CD14-positive monocyte (primary cell): ENCODE measurements at regions not wholly inside any gene's neighbourhood (a gene's known extent, or its start where the extent isn't known, plus 50 kb on each side); places are given as distances from the start of the nearest gene placed in this dataset.

Experiments used
- DNase-seq, 3 donors: peaks; one replicate each; pipeline ENCODE4 v3.0.0-alpha.2; 2011 to 2022
- H2AFZ ChIP-seq: 2 replicates; pipeline ENCODE4 v1.6.0; 2012; ENCODE audit warnings: mild to moderate bottlenecking, low read depth, low read length, inconsistent platforms; ENCODE audit not compliant: insufficient read depth, poor library complexity, severe bottlenecking
- H3K27ac ChIP-seq, 2 donors: 1 replicate in 1 of 2; 2 replicates in 1 of 2; pipeline ENCODE4 v1.5.1; 2012 to 2013; ENCODE audit warnings: low read length in 2 of 2, control low read depth in 1 of 2, inconsistent platforms in 1 of 2, low read depth in 1 of 2, mild to moderate bottlenecking in 1 of 2
- H3K27me3 ChIP-seq, 2 donors: one replicate each; pipeline versions ENCODE4 v1.6.0 to v1.6.1; 2011 to 2013; ENCODE audit warnings: low read length in 2 of 2; ENCODE audit not compliant: control insufficient read depth in 2 of 2, insufficient read depth in 2 of 2
- H3K36me3 ChIP-seq, 2 donors: replicated peaks in 1 of 2; 1 replicate in 1 of 2; 2 replicates in 1 of 2; pipeline versions ENCODE4 v1.5.1 to v1.6.1; 2012 to 2013; ENCODE audit warnings: low read length in 2 of 2, control low read depth in 1 of 2, inconsistent platforms in 1 of 2, mild to moderate bottlenecking in 1 of 2; ENCODE audit not compliant: insufficient read depth in 2 of 2, control insufficient read depth in 1 of 2
- H3K4me1 ChIP-seq, 2 donors: 1 replicate in 1 of 2; 2 replicates in 1 of 2; pipeline versions ENCODE4 v1.5.1 to v1.6.1; 2012 to 2013; ENCODE audit warnings: low read length in 2 of 2, control low read depth in 1 of 2, inconsistent platforms in 1 of 2, mild to moderate bottlenecking in 1 of 2, moderate library complexity in 1 of 2; ENCODE audit not compliant: insufficient read depth in 2 of 2, control insufficient read depth in 1 of 2
- H3K4me2 ChIP-seq: replicated peaks from 2 replicates; pipeline ENCODE3; 2012; ENCODE audit warnings: low read length, moderate library complexity, mild to moderate bottlenecking; ENCODE audit not compliant: poor library complexity, severe bottlenecking; ENCODE audit errors: extremely low read depth
- H3K4me3 ChIP-seq, 3 experiments: fragments of 200-600 bp in 1 of 3; sonication (generic) in 1 of 3; replicated peaks in 1 of 3; 1 replicate in 2 of 3; 2 replicates in 1 of 3; pipeline ENCODE4 v1.5.1; 2011 to 2013; ENCODE audit warnings: low read length in 3 of 3, mild to moderate bottlenecking in 3 of 3, control low read depth in 2 of 3, low read depth in 2 of 3, inconsistent platforms in 1 of 3, moderate library complexity in 1 of 3
- H3K79me2 ChIP-seq: 2 replicates; pipeline ENCODE4 v1.6.0; 2012; ENCODE audit warnings: mild to moderate bottlenecking, control low read depth, inconsistent platforms, low read length, moderate library complexity; ENCODE audit not compliant: insufficient read depth
- H3K9ac ChIP-seq: 2 replicates; pipeline ENCODE4 v1.6.0; 2017; ENCODE audit warnings: low read length, mild to moderate bottlenecking; ENCODE audit not compliant: insufficient read depth, poor library complexity, severe bottlenecking
- H3K9me3 ChIP-seq, 2 donors: replicated peaks in 1 of 2; 1 replicate in 1 of 2; 2 replicates in 1 of 2; pipeline versions ENCODE4 v1.5.1 to v1.6.1; 2012 to 2013; ENCODE audit warnings: low read length in 2 of 2, control low read depth in 1 of 2; ENCODE audit not compliant: control insufficient read depth in 1 of 2, insufficient read depth in 1 of 2
- H4K20me1 ChIP-seq: 2 replicates; pipeline ENCODE4 v1.6.0; 2012; ENCODE audit warnings: mild to moderate bottlenecking, low read length, control low read depth, moderate library complexity; ENCODE audit not compliant: insufficient read depth
- H3K27ac Mint-ChIP-seq, 7 donors: one replicate each; pipeline ENCODE4 v1.8.0; 2020; ENCODE audit warnings: mild to moderate bottlenecking in 7 of 7, mixed read lengths in 7 of 7, moderate library complexity in 6 of 7, inconsistent platforms in 2 of 7
- H3K27me3 Mint-ChIP-seq, 3 donors: one replicate each; pipeline ENCODE4 v1.8.0; 2021 to 2022; ENCODE audit warnings: low read depth in 3 of 3, mild to moderate bottlenecking in 3 of 3, mixed read lengths in 3 of 3, moderate library complexity in 3 of 3, inconsistent platforms in 1 of 3
- H3K36me3 Mint-ChIP-seq, 2 donors: one replicate each; pipeline ENCODE4 v1.8.0; 2020; ENCODE audit warnings: mixed read lengths in 2 of 2, inconsistent platforms in 1 of 2, mild to moderate bottlenecking in 1 of 2
- H3K4me1 Mint-ChIP-seq: one replicate; pipeline ENCODE4 v1.8.0; 2020; ENCODE audit warnings: mild to moderate bottlenecking, mixed read lengths
- H3K4me3 Mint-ChIP-seq, 2 donors: one replicate each; pipeline ENCODE4 v1.8.0; 2020; ENCODE audit warnings: mild to moderate bottlenecking in 2 of 2, mixed read lengths in 2 of 2, moderate library complexity in 1 of 2
- H3K9me3 Mint-ChIP-seq, 7 donors: one replicate each; pipeline ENCODE4 v1.8.0; 2020 to 2022; ENCODE audit warnings: mixed read lengths in 7 of 7, mild to moderate bottlenecking in 6 of 7, moderate library complexity in 6 of 7, inconsistent platforms in 2 of 7
- CTCF ChIP-seq: fragments of 200-600 bp; IDR thresholded peaks from one replicate; pipeline ENCODE4 v1.8.0; 2022; ENCODE audit warnings: antibody characterized with exemption, mild to moderate bottlenecking
- WGBS: methylation state at CpG from one replicate; pipeline ENCODE4 v1.1.5; 2013; ENCODE audit warnings: missing lambda C conversion rate; ENCODE audit not compliant: insufficient coverage; 5-methylcytosine and 5-hydroxymethylcytosine counted together
- intact Hi-C, 2 donors: fragments of 100-400 bp; cut with micrococcal nuclease; formaldehyde crosslinking; loops; one replicate each; pipeline versions ENCODE4 v1.15.0 to v1.15.1; 2023

GRCh38 chr10:59090817-59091622 lies 85.4 kb upstream of the PHYHIPL start:
- no peak overlapping the region for H3K9ac ChIP-seq
- no peaks in the 10 kb centered on the region for H3K36me3 ChIP-seq
- H3K27ac ChIP-seq = no peak overlapping the region
- no peak overlapping the region for H2AFZ ChIP-seq
- H3K4me1 Mint-ChIP-seq = no peaks in the 10 kb centered on the region
- H3K4me2 ChIP-seq = no peak overlapping the region
- H3K27me3 ChIP-seq = no peaks in the 10 kb centered on the region
- H3K27ac Mint-ChIP-seq = no peak overlapping the region
- H3K79me2 ChIP-seq = no peaks in the 10 kb centered on the region
- DNase-seq = no peak
- H3K36me3 Mint-ChIP-seq = no peaks in the 10 kb centered on the region
- H3K4me1 ChIP-seq = no peaks in the 10 kb centered on the region
- no peak for TF ChIP-seq CTCF
- no peaks in the 10 kb centered on the region for H4K20me1 ChIP-seq
- 76% methylated on average over 2 of the region's 3 CpGs for WGBS
- H3K9me3 Mint-ChIP-seq = peaks cover 0 to 6% (median 1%) of the 10 kb centered on the region in 7 donors
- intact Hi-C loops = no loop called here
- no peaks in the 10 kb centered on the region for H3K9me3 ChIP-seq
- H3K4me3 ChIP-seq = no peak overlapping the region
- no peaks in the 10 kb centered on the region for H3K27me3 Mint-ChIP-seq
- H3K4me3 Mint-ChIP-seq = no peak overlapping the region

GRCh38 chr10:59093461-59093860 lies 83.0 kb upstream of the PHYHIPL start:
- H3K4me2 ChIP-seq = no peak overlapping the region
- Mint-ChIP-seq H3K36me3 (no peaks in the 10 kb centered on the region), H3K27me3 (no peaks in the 10 kb centered on the region), H3K9me3 (peaks cover 0 to 3% (median 0%) of the 10 kb centered on the region in 7 donors), H3K4me1 (no peaks in the 10 kb centered on the region), H3K4me3 (no peak overlapping the region), H3K27ac (no peak overlapping the region)
- TF ChIP-seq CTCF = no peak
- H3K9me3 ChIP-seq = no peaks in the 10 kb centered on the region
- H3K27ac ChIP-seq = no peak overlapping the region
- no CpG with 5 or more reads among the region's 2 CpGs for WGBS
- intact Hi-C loops = no loop called here
- no peak for DNase-seq
- no peaks in the 10 kb centered on the region for H3K4me1 ChIP-seq
- H4K20me1 ChIP-seq = no peaks in the 10 kb centered on the region
- no peaks in the 10 kb centered on the region for H3K27me3 ChIP-seq
- no peaks in the 10 kb centered on the region for H3K79me2 ChIP-seq
- H3K9ac ChIP-seq = no peak overlapping the region
- H2AFZ ChIP-seq = no peak overlapping the region
- no peak overlapping the region for H3K4me3 ChIP-seq
- no peaks in the 10 kb centered on the region for H3K36me3 ChIP-seq
